Activated T-cell treated with anti-CD3 and anti-CD28 coated beads, Interleukin-2, amount 50 U/mL, for 72 hours (primary cell): ENCODE measurements at regions not wholly inside any gene's neighbourhood (a gene's known extent, or its start where the extent isn't known, plus 50 kb on each side); places are given as distances from the start of the nearest gene placed in this dataset.

Experiments used
- ATAC-seq, 2 donors: fragments of 150-1000 bp; cut with Tn5 transposase; replicated peaks in 1 of 2; 2 replicates each; pipeline ENCODE4 v1.10.0; 2021; ENCODE audit warnings: moderate library complexity in 2 of 2, mild to moderate bottlenecking in 1 of 2
- DNase-seq, 2 donors: peaks; one replicate each; pipeline ENCODE4 v3.0.0; 2021 to 2022; ENCODE audit warnings: mixed read lengths in 1 of 2
- H3K27ac Mint-ChIP-seq: one replicate; pipeline ENCODE4 v1.8.0; 2022; ENCODE audit warnings: mild to moderate bottlenecking, moderate library complexity, mixed read lengths
- H3K27me3 Mint-ChIP-seq: one replicate; pipeline ENCODE4 v1.8.0; 2022; ENCODE audit warnings: low read depth, mixed read lengths
- H3K36me3 Mint-ChIP-seq, 2 donors: one replicate each; pipeline ENCODE4 v1.8.0; 2022; ENCODE audit warnings: mixed read lengths in 2 of 2, mild to moderate bottlenecking in 1 of 2; ENCODE audit not compliant: insufficient read depth in 2 of 2
- H3K4me1 Mint-ChIP-seq: one replicate; pipeline ENCODE4 v1.8.0; 2022; ENCODE audit warnings: low read depth, mixed read lengths
- H3K4me3 Mint-ChIP-seq, 2 donors: one replicate each; pipeline ENCODE4 v1.8.0; 2022; ENCODE audit warnings: mild to moderate bottlenecking in 2 of 2, mixed read lengths in 2 of 2, moderate library complexity in 2 of 2
- H3K9me3 Mint-ChIP-seq, 2 donors: one replicate each; pipeline ENCODE4 v1.8.0; 2022; ENCODE audit warnings: mixed read lengths in 2 of 2

DNA sequence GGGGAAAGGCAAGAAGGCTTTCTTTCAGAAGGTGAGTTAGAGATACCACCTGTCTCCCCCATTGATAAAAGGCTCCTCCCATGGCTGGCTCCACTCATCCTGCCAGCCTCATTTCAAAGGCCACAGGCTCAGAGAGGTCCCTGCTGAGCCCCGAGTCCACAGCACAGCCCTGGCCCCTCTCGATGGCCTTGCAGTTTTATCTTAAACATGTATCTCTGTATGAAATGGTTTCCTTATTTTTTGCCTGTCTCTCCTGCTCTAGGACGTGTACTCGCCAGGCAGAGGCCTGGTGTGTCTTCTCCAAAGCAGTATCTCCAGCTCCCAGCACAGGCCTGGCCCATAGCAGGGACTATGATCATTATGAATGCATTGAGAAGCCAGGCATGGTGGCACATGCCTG is 160.5 kb upstream of the NSMCE3 start:
- Mint-ChIP-seq H3K27me3 (peaks cover 9% of the 10 kb centered on the region), H3K4me3 (no peak overlapping the region), H3K36me3 (no peaks in the 10 kb centered on the region), H3K4me1 (no peaks in the 10 kb centered on the region), H3K9me3 (peaks cover 0 to 2% of the 10 kb centered on the region in 2 donors), H3K27ac (no peak overlapping the region)
- ATAC-seq (no peak), DNase-seq (no peak)

DNA sequence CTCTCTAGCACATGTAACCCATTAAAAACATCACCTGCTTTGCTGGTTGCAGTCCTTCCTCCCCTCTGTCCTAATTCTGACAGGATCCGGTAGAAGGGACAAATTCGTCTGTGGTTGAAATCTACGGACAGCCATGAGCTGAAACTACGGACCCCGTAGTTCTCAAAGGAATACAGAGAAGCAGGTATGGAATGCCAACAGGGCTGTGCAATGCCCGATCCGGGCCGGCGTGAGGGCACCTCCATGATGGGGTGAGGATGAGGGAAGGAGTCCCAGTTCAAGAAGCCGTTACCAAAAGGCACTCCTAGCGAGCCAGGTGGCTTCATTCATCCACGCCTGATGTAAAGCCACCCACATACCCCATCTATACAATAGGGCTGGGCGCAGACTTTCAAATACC is 160.0 kb upstream of the NSMCE3 start:
- H3K36me3 Mint-ChIP-seq, result no peaks in the 10 kb centered on the region
- no peak overlapping the region for H3K27ac Mint-ChIP-seq
- H3K27me3 Mint-ChIP-seq, result peaks cover 9% of the 10 kb centered on the region
- no peaks in the 10 kb centered on the region for H3K4me1 Mint-ChIP-seq
- ATAC-seq, result no peak
- peaks cover 0 to 2% of the 10 kb centered on the region in 2 donors for H3K9me3 Mint-ChIP-seq
- no peak overlapping the region for H3K4me3 Mint-ChIP-seq
- no peak for DNase-seq

DNA sequence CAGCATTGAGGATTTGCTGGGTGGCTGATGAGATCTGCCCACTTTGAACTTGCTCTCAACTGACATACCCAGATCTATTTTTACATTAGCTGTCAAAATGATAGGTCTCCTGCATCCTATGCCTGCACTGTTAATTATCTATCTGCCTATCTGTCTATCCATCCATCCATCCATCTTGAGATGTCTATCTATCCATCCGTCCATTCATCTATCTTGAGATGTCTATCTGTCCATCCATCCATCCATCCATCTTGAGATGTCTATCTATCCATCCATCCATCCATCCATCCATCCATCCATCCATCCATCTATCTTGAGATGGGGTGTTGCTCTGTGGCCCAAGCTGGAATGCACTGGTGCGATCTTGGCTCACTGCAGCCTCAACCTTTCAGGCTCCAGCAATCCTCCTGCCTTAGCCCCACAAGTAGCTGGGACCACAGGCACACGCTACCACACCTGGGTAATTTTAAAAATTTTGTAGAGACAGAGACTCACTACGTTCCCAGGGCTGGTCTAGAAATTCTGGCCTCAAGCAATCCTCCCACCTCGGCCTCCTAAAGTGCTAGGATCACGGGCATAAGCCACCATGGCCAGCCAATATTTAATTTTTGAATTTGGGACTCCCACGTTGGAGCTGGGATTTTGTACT is 159.4 kb upstream of the NSMCE3 start:
- DNase-seq (no peak), ATAC-seq (no peak)
- H3K27me3 Mint-ChIP-seq, result peaks cover 4% of the 10 kb centered on the region
- no peaks in the 10 kb centered on the region for H3K36me3 Mint-ChIP-seq
- no peaks in the 10 kb centered on the region for H3K4me1 Mint-ChIP-seq
- no peak overlapping the region for H3K27ac Mint-ChIP-seq
- H3K9me3 Mint-ChIP-seq, result peaks cover 0 to 2% of the 10 kb centered on the region in 2 donors
- no peak overlapping the region for H3K4me3 Mint-ChIP-seq

DNA sequence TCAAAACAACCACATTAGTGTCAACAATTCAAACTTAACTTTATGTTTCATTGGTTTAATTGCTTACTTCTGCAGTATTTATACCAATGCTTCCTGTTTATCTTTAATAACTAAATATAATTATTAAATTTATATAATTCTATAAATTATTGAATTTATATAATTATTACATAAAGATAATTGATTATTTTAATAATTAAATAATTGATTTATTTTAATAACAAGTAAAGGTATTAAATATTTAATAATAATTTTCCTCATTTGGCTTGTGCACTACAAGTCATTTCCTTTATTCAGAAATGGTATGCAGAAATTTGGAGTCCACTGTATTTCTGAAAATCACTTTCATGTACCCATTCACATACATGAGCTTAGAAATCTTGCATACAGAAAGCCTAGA is 156.2 kb upstream of the NSMCE3 start:
- Mint-ChIP-seq H3K4me1 (no peaks in the 10 kb centered on the region), H3K27me3 (no peaks in the 10 kb centered on the region), H3K4me3 (no peak overlapping the region), H3K9me3 (peaks cover 0 to 2% of the 10 kb centered on the region in 2 donors), H3K36me3 (no peaks in the 10 kb centered on the region), H3K27ac (no peak overlapping the region)
- DNase-seq (no peak), ATAC-seq (no peak)

DNA sequence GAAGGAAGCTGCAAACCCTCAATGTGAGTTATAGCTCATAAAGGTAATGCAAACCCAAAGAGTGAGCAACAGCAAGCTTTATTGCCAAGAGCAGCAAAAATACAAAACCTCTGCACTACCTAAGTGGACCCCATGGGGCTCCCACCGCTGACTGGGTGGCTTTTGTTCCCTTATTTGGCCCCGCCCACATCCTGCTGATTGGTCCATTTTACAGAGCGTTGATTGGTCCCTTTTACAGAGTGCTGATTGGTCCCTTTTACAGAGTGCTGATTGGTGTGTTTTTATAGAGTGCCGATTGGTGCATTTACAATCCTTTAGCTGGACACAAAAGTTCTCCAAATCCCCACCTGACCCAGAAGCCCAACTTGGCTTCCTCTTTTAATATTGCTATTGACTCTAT is 154.5 kb upstream of the NSMCE3 start:
- H3K27me3 Mint-ChIP-seq, result peaks cover 8% of the 10 kb centered on the region
- no peak for DNase-seq
- no peak for ATAC-seq
- H3K4me3 Mint-ChIP-seq, result no peak overlapping the region
- H3K9me3 Mint-ChIP-seq, result peaks cover 0 to 2% of the 10 kb centered on the region in 2 donors
- no peak overlapping the region for H3K27ac Mint-ChIP-seq
- no peaks in the 10 kb centered on the region for H3K4me1 Mint-ChIP-seq
- no peaks in the 10 kb centered on the region for H3K36me3 Mint-ChIP-seq

DNA sequence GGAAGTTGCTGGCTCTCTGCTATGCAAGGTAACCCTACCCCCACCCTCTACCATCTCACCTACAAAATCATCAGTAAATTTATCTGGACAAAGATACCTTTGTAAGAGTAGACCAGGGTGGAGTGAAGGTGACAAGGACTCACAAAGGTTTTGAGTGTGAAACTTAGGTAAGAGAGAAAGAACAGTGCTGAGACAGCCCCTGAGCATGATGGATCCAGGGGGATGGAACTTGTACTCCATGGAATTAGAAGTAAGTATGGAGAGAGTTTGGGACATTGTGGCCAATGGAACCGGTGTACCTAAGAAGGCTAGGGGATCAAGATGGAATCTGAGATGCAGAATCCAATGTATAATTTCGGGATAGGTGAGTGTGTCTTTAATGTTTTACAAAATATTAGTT is 153.0 kb upstream of the NSMCE3 start:
- Mint-ChIP-seq H3K27ac (no peak overlapping the region), H3K9me3 (peaks cover 0 to 2% of the 10 kb centered on the region in 2 donors), H3K4me3 (no peak overlapping the region), H3K36me3 (no peaks in the 10 kb centered on the region), H3K27me3 (peaks cover 19% of the 10 kb centered on the region), H3K4me1 (no peaks in the 10 kb centered on the region)
- ATAC-seq (no peak), DNase-seq (no peak)

DNA sequence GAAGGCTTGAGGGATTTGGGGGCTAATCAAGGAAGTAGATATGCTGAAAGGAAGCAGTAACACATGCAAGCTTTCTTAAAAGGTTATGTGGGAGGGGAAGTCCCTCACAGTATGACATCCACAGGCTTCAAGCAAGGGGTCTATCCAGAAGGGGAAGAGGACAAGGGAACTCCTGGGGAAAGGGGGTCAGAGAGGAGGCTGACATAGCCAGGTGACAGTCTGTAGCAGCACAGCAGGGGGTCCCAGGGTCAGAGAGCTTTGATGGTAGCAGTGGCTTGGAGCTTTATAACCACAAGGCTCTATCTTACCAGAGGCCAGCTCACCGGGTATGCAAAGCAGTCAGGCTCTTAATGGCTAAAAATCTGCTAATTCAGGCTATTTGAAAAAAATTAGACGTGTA is 150.6 kb upstream of the NSMCE3 start:
- Mint-ChIP-seq H3K4me1 (no peaks in the 10 kb centered on the region), H3K36me3 (no peaks in the 10 kb centered on the region), H3K27me3 (peaks cover 19% of the 10 kb centered on the region), H3K9me3 (peaks cover 0 to under 1% of the 10 kb centered on the region in 2 donors), H3K4me3 (no peak overlapping the region), H3K27ac (no peak overlapping the region)
- DNase-seq, result no peak
- no peak for ATAC-seq

DNA sequence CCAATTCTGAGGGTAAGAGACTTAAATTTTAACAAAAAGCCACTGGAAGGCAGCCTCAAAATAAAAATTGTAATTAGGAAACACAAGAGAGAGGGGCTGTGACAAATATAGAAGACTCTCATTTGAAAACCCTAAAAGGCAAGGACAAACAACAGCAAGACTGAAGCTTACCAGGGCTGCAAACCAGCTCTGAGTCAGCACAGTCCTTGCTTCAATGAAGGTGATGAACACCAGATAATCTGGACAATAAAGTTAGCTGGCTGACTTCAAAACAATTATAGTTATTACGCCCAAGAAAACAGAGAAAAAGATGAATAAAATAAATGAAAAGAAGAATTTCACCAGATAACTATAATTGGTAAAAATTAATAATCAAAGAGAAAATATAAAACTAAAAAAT is 149.3 kb upstream of the NSMCE3 start:
- Mint-ChIP-seq H3K27ac (no peak overlapping the region), H3K27me3 (peaks cover 19% of the 10 kb centered on the region), H3K36me3 (no peaks in the 10 kb centered on the region), H3K4me1 (no peaks in the 10 kb centered on the region), H3K9me3 (no peaks in the 10 kb centered on the region), H3K4me3 (no peak overlapping the region)
- DNase-seq, result no peak
- no peak for ATAC-seq

DNA sequence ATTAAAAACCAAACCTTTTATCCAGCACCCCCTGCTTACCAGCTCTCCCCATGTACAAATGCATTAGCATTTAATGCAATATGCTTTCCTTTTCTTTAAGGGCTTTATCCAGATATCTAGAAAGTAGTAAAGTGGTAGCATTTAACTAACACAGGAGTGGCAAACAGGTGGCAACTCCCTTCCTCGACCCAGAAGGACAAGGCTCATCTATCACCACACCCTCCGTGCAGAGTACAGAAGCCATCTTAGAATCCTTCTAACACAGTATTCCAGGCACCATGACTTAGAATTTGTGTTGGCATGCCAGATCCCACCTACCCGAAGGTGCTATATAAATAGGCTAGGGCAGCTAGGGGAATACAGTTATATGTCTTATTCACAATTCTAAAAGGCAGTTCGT is 148.6 kb upstream of the NSMCE3 start:
- H3K9me3 Mint-ChIP-seq, result no peaks in the 10 kb centered on the region
- ATAC-seq (no peak), DNase-seq (no peak)
- no peak overlapping the region for H3K27ac Mint-ChIP-seq
- H3K36me3 Mint-ChIP-seq, result no peaks in the 10 kb centered on the region
- peaks cover 19% of the 10 kb centered on the region for H3K27me3 Mint-ChIP-seq
- no peak overlapping the region for H3K4me3 Mint-ChIP-seq
- H3K4me1 Mint-ChIP-seq, result no peaks in the 10 kb centered on the region

DNA sequence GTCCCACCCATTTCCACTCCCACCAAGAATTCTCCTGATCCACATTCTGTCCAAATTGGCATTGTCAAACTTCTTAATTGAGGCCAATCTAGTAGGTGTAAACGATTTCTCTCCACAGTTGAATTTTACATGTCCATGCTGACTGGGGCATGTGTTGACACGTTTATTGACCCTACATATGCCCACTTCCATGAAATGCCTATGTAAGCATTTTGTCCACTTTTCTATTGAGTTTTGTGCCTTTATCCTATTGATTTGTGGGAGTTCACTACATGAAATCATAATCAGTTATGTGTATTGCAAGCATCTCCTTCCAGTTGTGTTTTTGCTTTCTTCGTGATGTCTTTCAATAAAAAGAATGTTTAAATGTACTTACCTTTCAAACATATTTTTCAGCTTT is 141.7 kb upstream of the NSMCE3 start:
- Mint-ChIP-seq H3K4me1 (no peaks in the 10 kb centered on the region), H3K4me3 (no peak overlapping the region), H3K36me3 (no peaks in the 10 kb centered on the region), H3K9me3 (no peaks in the 10 kb centered on the region), H3K27me3 (peaks cover 9% of the 10 kb centered on the region), H3K27ac (no peak overlapping the region)
- ATAC-seq (no peak), DNase-seq (no peak)

DNA sequence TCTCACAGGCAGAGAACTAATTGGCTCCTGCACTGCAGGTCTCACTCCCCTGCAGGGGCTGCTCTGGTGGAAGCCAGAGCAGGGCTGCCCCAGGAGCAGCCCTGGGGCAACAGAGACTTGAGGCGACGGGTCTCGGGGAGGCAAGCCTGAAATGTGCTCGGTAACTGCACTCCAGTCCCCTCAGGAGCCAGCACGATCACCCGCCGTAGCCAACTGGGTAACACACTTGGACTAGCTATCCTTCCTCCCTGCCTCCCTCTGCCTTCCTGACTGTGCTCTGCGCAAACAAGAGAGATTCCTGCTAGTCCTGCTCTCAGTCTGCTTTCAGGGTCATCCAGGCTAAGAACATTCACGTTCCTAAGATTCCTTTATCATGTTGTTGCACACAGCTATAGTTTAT is 140.7 kb upstream of the NSMCE3 start:
- H3K9me3 Mint-ChIP-seq, result no peaks in the 10 kb centered on the region
- H3K27ac Mint-ChIP-seq, result no peak overlapping the region
- no peaks in the 10 kb centered on the region for H3K4me1 Mint-ChIP-seq
- DNase-seq (no peak), ATAC-seq (no peak)
- no peak overlapping the region for H3K4me3 Mint-ChIP-seq
- no peaks in the 10 kb centered on the region for H3K36me3 Mint-ChIP-seq
- H3K27me3 Mint-ChIP-seq, result peaks cover 9% of the 10 kb centered on the region

DNA sequence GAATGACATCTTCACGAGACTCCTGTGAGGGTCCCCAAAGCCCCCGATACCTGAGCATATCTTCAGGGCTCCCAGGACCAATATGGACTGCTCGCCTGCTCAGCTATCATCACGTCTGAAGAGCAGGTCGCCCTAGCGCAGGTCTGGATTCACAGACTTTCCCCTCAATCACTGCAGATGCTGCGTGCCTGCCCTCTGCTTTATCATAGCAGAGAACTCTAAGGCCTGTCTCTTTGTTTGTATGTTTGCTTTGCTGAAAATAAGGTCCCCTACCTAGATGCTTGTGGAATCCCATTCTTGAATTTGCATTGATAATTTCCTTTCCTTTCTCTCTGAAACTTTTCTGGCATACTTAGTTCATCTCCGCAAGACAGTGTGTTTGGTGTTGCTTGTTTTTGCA is 140.3 kb upstream of the NSMCE3 start:
- ATAC-seq (no peak), DNase-seq (no peak)
- peaks cover 9% of the 10 kb centered on the region for H3K27me3 Mint-ChIP-seq
- no peaks in the 10 kb centered on the region for H3K4me1 Mint-ChIP-seq
- no peak overlapping the region for H3K4me3 Mint-ChIP-seq
- H3K9me3 Mint-ChIP-seq, result no peaks in the 10 kb centered on the region
- no peak overlapping the region for H3K27ac Mint-ChIP-seq
- H3K36me3 Mint-ChIP-seq, result no peaks in the 10 kb centered on the region

DNA sequence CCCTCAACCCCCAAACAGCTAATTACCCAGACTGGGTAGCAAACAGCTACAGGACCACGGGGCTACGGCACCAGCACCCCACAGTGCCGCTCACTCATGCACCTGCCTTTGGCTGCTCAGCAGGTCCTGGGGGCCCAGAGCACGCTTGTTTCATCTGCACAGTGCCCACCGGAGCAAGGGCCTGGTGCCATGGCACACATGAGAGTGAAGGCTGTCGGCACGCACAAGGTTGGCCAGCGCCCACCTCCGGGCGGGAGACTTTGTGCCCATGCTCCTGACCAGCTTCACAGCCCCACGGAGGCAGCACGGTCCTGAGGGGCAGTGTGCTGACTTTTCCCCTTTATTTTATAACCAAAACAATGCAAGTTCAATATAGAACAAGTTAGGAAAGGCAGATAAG is 135.9 kb upstream of the NSMCE3 start:
- no peak overlapping the region for H3K4me3 Mint-ChIP-seq
- no peak for ATAC-seq

DNA sequence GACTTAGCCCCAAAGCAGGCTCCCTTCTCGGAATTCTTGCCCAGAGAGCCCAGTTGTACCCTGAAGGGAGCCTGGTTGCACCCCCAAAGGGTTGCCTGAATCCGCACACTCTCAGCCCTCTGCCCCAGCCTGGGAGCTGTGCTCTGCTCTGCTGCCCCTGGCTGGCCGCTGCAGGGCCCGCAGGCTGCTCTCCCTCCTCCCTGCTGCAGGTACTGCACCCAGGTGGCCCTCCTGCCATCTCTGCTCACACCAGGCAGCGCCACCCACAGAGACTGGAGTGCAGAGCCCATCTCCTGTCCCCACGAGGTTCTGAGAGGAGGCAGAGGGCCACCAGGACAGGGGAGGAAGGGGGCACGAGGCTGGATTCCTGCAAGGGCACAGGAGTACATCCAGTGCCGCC is 134.2 kb upstream of the NSMCE3 start:
- H3K9me3 Mint-ChIP-seq, result no peaks in the 10 kb centered on the region
- no peaks in the 10 kb centered on the region for H3K36me3 Mint-ChIP-seq
- DNase-seq (no peak), ATAC-seq (no peak)
- no peaks in the 10 kb centered on the region for H3K27me3 Mint-ChIP-seq
- H3K4me1 Mint-ChIP-seq, result no peaks in the 10 kb centered on the region
- H3K4me3 Mint-ChIP-seq, result no peak overlapping the region
- no peak overlapping the region for H3K27ac Mint-ChIP-seq

More for the DNA sequence above, 135.9 kb upstream of the NSMCE3 start:
- Mint-ChIP-seq H3K4me1 (no peaks in the 10 kb centered on the region), H3K27me3 (no peaks in the 10 kb centered on the region), H3K27ac (no peak overlapping the region), H3K36me3 (no peaks in the 10 kb centered on the region), H3K9me3 (no peaks in the 10 kb centered on the region)
- DNase-seq, result no peak
